ENCODE measurements at regions not wholly inside any gene's neighbourhood (a gene's known extent, or its start where the extent isn't known, plus 50 kb on each side); places are given as distances from the start of the nearest gene placed in this dataset.

GRCh38 chr10:94129393-94130130, 135.8 kb downstream of the PLCE1 start:
- intact Hi-C loops (cut with DNase I) = no loop called here
- no peak overlapping the region for H3K4me3 ChIP-seq
- peaks cover 4% of the 10 kb centered on the region for H3K4me1 ChIP-seq
- no peaks in the 10 kb centered on the region for H3K27me3 ChIP-seq
- no peaks in the 10 kb centered on the region for H3K36me3 ChIP-seq
- no peak for TF ChIP-seq POLR2A (IDR thresholded peaks at IDR 0.05)
- TF ChIP-seq CTCF (IDR thresholded peaks at IDR 0.05) = no peak
- TF ChIP-seq POLR2AphosphoS5 (IDR thresholded peaks at IDR 0.05; ENCODE audit: insufficient read depth in 1 of 2, low read depth in 1 of 2) = no peak
- no peak for DNase-seq (ENCODE audit: extremely low spot score in 2 of 2)
- no peak overlapping the region for H3K27ac ChIP-seq
- H3K9me3 ChIP-seq = no peaks in the 10 kb centered on the region

GRCh38 chr10:94131885-94132284, 138.2 kb downstream of the PLCE1 start:
- intact Hi-C loops (cut with DNase I) = no loop called here
- no peaks in the 10 kb centered on the region for H3K36me3 ChIP-seq
- no peak for DNase-seq (ENCODE audit: extremely low spot score in 2 of 2)
- no peak for TF ChIP-seq CTCF (IDR thresholded peaks at IDR 0.05)
- TF ChIP-seq POLR2A (IDR thresholded peaks at IDR 0.05) = no peak
- TF ChIP-seq POLR2AphosphoS5 (IDR thresholded peaks at IDR 0.05; ENCODE audit: insufficient read depth in 1 of 2, low read depth in 1 of 2) = no peak
- no peaks in the 10 kb centered on the region for H3K9me3 ChIP-seq
- H3K27me3 ChIP-seq = no peaks in the 10 kb centered on the region
- H3K4me1 ChIP-seq = peaks cover 4% of the 10 kb centered on the region
- no peak overlapping the region for H3K27ac ChIP-seq
- H3K4me3 ChIP-seq = no peak overlapping the region

DNA sequence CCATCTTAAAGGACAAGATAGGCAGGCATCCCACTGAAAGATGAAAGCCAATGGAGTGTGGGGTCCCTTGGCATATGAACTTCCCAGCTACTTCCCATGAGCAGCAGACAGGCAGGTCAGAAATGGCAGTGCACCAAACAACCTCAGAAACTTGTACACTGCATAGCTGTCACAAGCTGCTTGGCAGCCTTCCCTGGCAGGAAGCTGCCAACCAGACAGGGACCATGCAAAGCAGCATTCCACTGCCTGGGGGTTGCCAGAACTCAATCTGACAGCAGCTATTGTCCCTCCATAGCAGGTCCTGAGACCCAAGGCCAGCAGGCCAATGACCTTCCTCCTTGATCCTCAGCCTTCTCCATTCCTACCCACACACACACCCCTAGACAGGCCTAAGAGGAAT, 139.5 kb downstream of the PLCE1 start:
- intact Hi-C loops (cut with DNase I) = no loop called here
- no peaks in the 10 kb centered on the region for H3K9me3 ChIP-seq
- H3K4me1 ChIP-seq = peaks cover 4% of the 10 kb centered on the region

GRCh38 chr10:94137747-94138146, 144.0 kb downstream of the PLCE1 start:
- Histone ChIP-seq H3K27me3 (no peaks in the 10 kb centered on the region), H3K27ac (no peak overlapping the region), H3K4me1 (no peaks in the 10 kb centered on the region), H3K4me3 (no peak overlapping the region), H3K9me3 (no peaks in the 10 kb centered on the region), H3K36me3 (no peaks in the 10 kb centered on the region)
- intact Hi-C loops (cut with DNase I) = no loop called here
- no peak for TF ChIP-seq POLR2AphosphoS5 (IDR thresholded peaks at IDR 0.05; ENCODE audit: insufficient read depth in 1 of 2, low read depth in 1 of 2)
- no peak for TF ChIP-seq POLR2A (IDR thresholded peaks at IDR 0.05)
- TF ChIP-seq CTCF (IDR thresholded peaks at IDR 0.05) = no peak
- no peak for DNase-seq (ENCODE audit: extremely low spot score in 2 of 2)

More for the DNA sequence above, 139.5 kb downstream of the PLCE1 start:
- no peaks in the 10 kb centered on the region for H3K36me3 ChIP-seq
- DNase-seq (ENCODE audit: extremely low spot score in 2 of 2) = no peak
- no peaks in the 10 kb centered on the region for H3K27me3 ChIP-seq
- no peak overlapping the region for H3K4me3 ChIP-seq
- TF ChIP-seq POLR2A (IDR thresholded peaks at IDR 0.05) = no peak
- no peak for TF ChIP-seq POLR2AphosphoS5 (IDR thresholded peaks at IDR 0.05; ENCODE audit: insufficient read depth in 1 of 2, low read depth in 1 of 2)
- no peak for TF ChIP-seq CTCF (IDR thresholded peaks at IDR 0.05)
- H3K27ac ChIP-seq = no peak overlapping the region

- Histone ChIP-seq H3K27me3 (no peaks in the 10 kb centered on the region), H3K9me3 (no peaks in the 10 kb centered on the region), H3K4me3 (no peak overlapping the region), H3K36me3 (no peaks in the 10 kb centered on the region), H3K4me1 (no peaks in the 10 kb centered on the region), H3K27ac (no peak overlapping the region)
- DNase-seq (ENCODE audit: extremely low spot score in 2 of 2) = no peak
- no peak for TF ChIP-seq POLR2AphosphoS5 (IDR thresholded peaks at IDR 0.05; ENCODE audit: insufficient read depth in 1 of 2, low read depth in 1 of 2)
- TF ChIP-seq POLR2A (IDR thresholded peaks at IDR 0.05) = no peak
- TF ChIP-seq CTCF (IDR thresholded peaks at IDR 0.05) = no peak
- intact Hi-C loops (cut with DNase I) = no loop called here
These were observed 144.7 kb downstream of the PLCE1 start for GRCh38 chr10:94138391-94138790.

All from vagina (tissue), 2 donors.